H1 (cell line): ENCODE measurements at regions not wholly inside any gene's neighbourhood (a gene's known extent, or its start where the extent isn't known, plus 50 kb on each side); places are given as distances from the start of the nearest gene placed in this dataset.

ENCODE experiments used
- CTCF ChIP-seq, 3 experiments: IDR thresholded peaks; 1 replicate in 2 of 3; 2 replicates in 1 of 3; pipeline versions ENCODE4 v1.5.1 to v1.6.1; 2011; ENCODE audit warnings: low read length in 3 of 3, mild to moderate bottlenecking in 3 of 3, inconsistent platforms in 2 of 3, low read depth in 1 of 3, moderate library complexity in 1 of 3; ENCODE audit not compliant: insufficient read depth in 1 of 3; ENCODE audit errors: control extremely low read depth in 1 of 3
- RNF2 ChIP-seq: fragments of 200-900, 300-1000 bp; sonication (generic); IDR thresholded peaks from 2 replicates; pipeline ENCODE4 v1.7.1; 2016; ENCODE audit warnings: borderline replicate concordance, low read depth, mild to moderate bottlenecking, antibody characterized with exemption, low read length; ENCODE audit not compliant: poor library complexity, severe bottlenecking; ENCODE audit errors: missing control alignments
- TAF1 ChIP-seq: IDR thresholded peaks from 2 replicates; pipeline ENCODE4 v1.6.1; 2011; ENCODE audit warnings: mild to moderate bottlenecking, low read depth, low read length

- TF ChIP-seq RNF2 (no peak), TAF1 (no peak), CTCF (IDR thresholded peaks at IDR 0.05; ENCODE audit: control extremely low read depth in 1 of 3, insufficient read depth in 1 of 3, low read depth in 1 of 3, low read length in 3 of 3) (no peak)
Measured at GRCh38 chr22:49676783-49677494, 150.7 kb downstream of the BRD1 start (continued).
